ENCODE measurements at regions not wholly inside any gene's neighbourhood (a gene's known extent, or its start where the extent isn't known, plus 50 kb on each side); places are given as distances from the start of the nearest gene placed in this dataset.

GRCh38 chr4:117001077-117001476, 84.3 kb downstream of the TRAM1L1 start:
- TF ChIP-seq EZH2 (IDR thresholded peaks at IDR 0.05; ENCODE audit: low read length, missing control alignments): no peak
- TF ChIP-seq, protein P1, sequence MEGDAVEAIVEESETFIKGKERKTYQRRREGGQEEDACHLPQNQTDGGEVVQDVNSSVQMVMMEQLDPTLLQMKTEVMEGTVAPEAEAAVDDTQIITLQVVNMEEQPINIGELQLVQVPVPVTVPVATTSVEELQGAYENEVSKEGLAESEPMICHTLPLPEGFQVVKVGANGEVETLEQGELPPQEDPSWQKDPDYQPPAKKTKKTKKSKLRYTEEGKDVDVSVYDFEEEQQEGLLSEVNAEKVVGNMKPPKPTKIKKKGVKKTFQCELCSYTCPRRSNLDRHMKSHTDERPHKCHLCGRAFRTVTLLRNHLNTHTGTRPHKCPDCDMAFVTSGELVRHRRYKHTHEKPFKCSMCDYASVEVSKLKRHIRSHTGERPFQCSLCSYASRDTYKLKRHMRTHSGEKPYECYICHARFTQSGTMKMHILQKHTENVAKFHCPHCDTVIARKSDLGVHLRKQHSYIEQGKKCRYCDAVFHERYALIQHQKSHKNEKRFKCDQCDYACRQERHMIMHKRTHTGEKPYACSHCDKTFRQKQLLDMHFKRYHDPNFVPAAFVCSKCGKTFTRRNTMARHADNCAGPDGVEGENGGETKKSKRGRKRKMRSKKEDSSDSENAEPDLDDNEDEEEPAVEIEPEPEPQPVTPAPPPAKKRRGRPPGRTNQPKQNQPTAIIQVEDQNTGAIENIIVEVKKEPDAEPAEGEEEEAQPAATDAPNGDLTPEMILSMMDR (conservative IDR thresholded peaks at IDR 0.05 in 1 of 2, IDR thresholded peaks at IDR 0.05 in 1 of 2; ENCODE audit: low read depth in 1 of 2, low read length in 2 of 2): no peak
